Neural cell (in vitro differentiated cells): ENCODE measurements at regions not wholly inside any gene's neighbourhood (a gene's known extent, or its start where the extent isn't known, plus 50 kb on each side); places are given as distances from the start of the nearest gene placed in this dataset.

Experiments used
- H2AFZ ChIP-seq: fragments of 200-600, 300-800 bp; sonication (generic), shearing (Covaris generic); 2 replicates; pipeline ENCODE4 v1.6.0; 2014; ENCODE audit warnings: low read depth, mild to moderate bottlenecking, antibody characterized with exemption, low read length, moderate library complexity
- H3F3A ChIP-seq: fragments of 200-600 bp; shearing (Covaris generic); 2 replicates; pipeline ENCODE4 v1.6.1; 2016; ENCODE audit warnings: mild to moderate bottlenecking, moderate library complexity, mixed read lengths, antibody characterized with exemption, low read length; ENCODE audit not compliant: insufficient read depth, poor library complexity, severe bottlenecking
- H3K27ac ChIP-seq: fragments of 200-600, 300-800 bp; sonication (generic), shearing (Covaris generic); 2 replicates; pipeline ENCODE4 v1.5.1; 2014; ENCODE audit warnings: mild to moderate bottlenecking, low read length, moderate library complexity
- H3K27me3 ChIP-seq: fragments of 300-800, 200-600 bp; sonication (generic), shearing (Covaris generic); 2 replicates; pipeline ENCODE4 v1.6.0; 2014; ENCODE audit warnings: mild to moderate bottlenecking, low read depth, low read length, moderate library complexity; ENCODE audit not compliant: insufficient read depth
- H3K36me3 ChIP-seq: fragments of 300-800, 200-600 bp; sonication (generic), shearing (Covaris generic); 2 replicates; pipeline ENCODE4 v1.5.1; 2014; ENCODE audit warnings: mild to moderate bottlenecking, antibody characterized with exemption, low read length, moderate library complexity; ENCODE audit not compliant: insufficient read depth
- H3K4me2 ChIP-seq: fragments of 300-800, 200-600 bp; sonication (generic), shearing (Covaris generic); 2 replicates; pipeline ENCODE4 v1.6.0; 2014; ENCODE audit warnings: mild to moderate bottlenecking, low read length
- H3K4me3 ChIP-seq: fragments of 300-800, 200-600 bp; sonication (generic), shearing (Covaris generic); 2 replicates; pipeline ENCODE4 v1.5.1; 2014; ENCODE audit warnings: mild to moderate bottlenecking, low read length, moderate library complexity
- H3K79me2 ChIP-seq: fragments of 200-600 bp; shearing (Covaris generic); replicated peaks from 2 replicates; pipeline ENCODE4 v1.6.0; 2014; ENCODE audit warnings: mild to moderate bottlenecking, low read length, moderate library complexity; ENCODE audit not compliant: insufficient read depth
- H3K9ac ChIP-seq: fragments of 300-800, 200-600 bp; sonication (generic), shearing (Covaris generic); 2 replicates; pipeline ENCODE4 v1.6.1; 2016; ENCODE audit warnings: mild to moderate bottlenecking, low read length, mixed read lengths
- H3K9me2 ChIP-seq: fragments of 200-600 bp; shearing (Covaris generic); 2 replicates; pipeline ENCODE4 v1.6.1; 2016; ENCODE audit warnings: mild to moderate bottlenecking, low read length, mixed read lengths; ENCODE audit not compliant: insufficient read depth
- H3K9me3 ChIP-seq: fragments of 200-600, 300-800 bp; sonication (generic), shearing (Covaris generic); 2 replicates; pipeline ENCODE4 v1.6.1; 2016; ENCODE audit warnings: mild to moderate bottlenecking, mixed run types, low read length, moderate library complexity, mixed read lengths
- H4K20me1 ChIP-seq: fragments of 200-600 bp; shearing (Covaris generic); 2 replicates; pipeline ENCODE4 v1.6.1; 2016; ENCODE audit warnings: mild to moderate bottlenecking, mixed run types; ENCODE audit not compliant: insufficient read depth
- CTCF ChIP-seq: fragments of 450-650 bp; IDR thresholded peaks from 2 replicates; pipeline ENCODE4 v1.5.1; 2014; ENCODE audit warnings: antibody characterized with exemption, mild to moderate bottlenecking, moderate library complexity; ENCODE audit not compliant: poor library complexity, severe bottlenecking
- EP300 ChIP-seq: fragments of 450-650 bp; conservative IDR thresholded peaks from 2 replicates; pipeline ENCODE4 v1.6.1; 2014; ENCODE audit warnings: antibody characterized with exemption, mild to moderate bottlenecking, moderate library complexity; ENCODE audit not compliant: poor library complexity, severe bottlenecking
- EZH2 ChIP-seq: fragments of 200-600, 300-800 bp; shearing (Covaris generic), sonication (generic); IDR thresholded peaks from 2 replicates; pipeline ENCODE4 v1.6.1; 2014; ENCODE audit warnings: antibody characterized with exemption, low read length, borderline replicate concordance, mild to moderate bottlenecking; ENCODE audit not compliant: insufficient read depth, poor library complexity, severe bottlenecking
- MXI1 ChIP-seq: fragments of 450-650 bp; conservative IDR thresholded peaks from 2 replicates; pipeline ENCODE4 v1.6.1; 2014; ENCODE audit warnings: antibody characterized with exemption, mild to moderate bottlenecking; ENCODE audit not compliant: poor library complexity, severe bottlenecking
- POLR2AphosphoS5 ChIP-seq: IDR thresholded peaks from 2 replicates; pipeline ENCODE4 v1.6.1; 2012
- RAD21 ChIP-seq: fragments of 450-650 bp; conservative IDR thresholded peaks from 2 replicates; pipeline ENCODE4 v1.6.1; 2014; ENCODE audit warnings: antibody characterized with exemption, mild to moderate bottlenecking, moderate library complexity
- REST ChIP-seq: IDR thresholded peaks from 2 replicates; pipeline ENCODE4 v1.6.1; 2012; ENCODE audit warnings: borderline replicate concordance
- SMC3 ChIP-seq: fragments of 450-650 bp; conservative IDR thresholded peaks from 2 replicates; pipeline ENCODE4 v1.6.1; 2014; ENCODE audit warnings: antibody characterized with exemption, mild to moderate bottlenecking, moderate library complexity; ENCODE audit not compliant: poor library complexity
- TAF1 ChIP-seq: IDR thresholded peaks from 2 replicates; pipeline ENCODE4 v1.6.1; 2012; ENCODE audit warnings: low read depth

GRCh38 chr9:91038483-91039124 is 237.0 kb downstream of the SYK start:
- no peaks in the 10 kb centered on the region for H3K9me3 ChIP-seq
- no peak overlapping the region for H3K4me2 ChIP-seq
- H3K36me3 ChIP-seq = no peaks in the 10 kb centered on the region
- H3K9ac ChIP-seq = no peak overlapping the region
- H3K79me2 ChIP-seq = no peaks in the 10 kb centered on the region
- H3F3A ChIP-seq = no peaks in the 10 kb centered on the region
- no peaks in the 10 kb centered on the region for H3K27me3 ChIP-seq
- no peak overlapping the region for H3K4me3 ChIP-seq
- H3K9me2 ChIP-seq = no peaks in the 10 kb centered on the region
- H2AFZ ChIP-seq = no peak overlapping the region
- H4K20me1 ChIP-seq = no peaks in the 10 kb centered on the region
- TF ChIP-seq POLR2AphosphoS5 = no peak
- TF ChIP-seq RAD21 = no peak
- TF ChIP-seq SMC3 = no peak
- TF ChIP-seq MXI1 = no peak
- TF ChIP-seq CTCF = no peak
- no peak for TF ChIP-seq EP300
- no peak overlapping the region for H3K27ac ChIP-seq

GRCh38 chr9:91039125-91039834 is 237.7 kb downstream of the SYK start:
- Histone ChIP-seq H3F3A (no peaks in the 10 kb centered on the region), H3K9me2 (no peaks in the 10 kb centered on the region), H3K27me3 (no peaks in the 10 kb centered on the region), H3K4me3 (no peak overlapping the region), H3K4me2 (no peak overlapping the region), H3K79me2 (no peaks in the 10 kb centered on the region), H3K9me3 (no peaks in the 10 kb centered on the region), H4K20me1 (no peaks in the 10 kb centered on the region), H2AFZ (no peak overlapping the region), H3K27ac (no peak overlapping the region), H3K36me3 (no peaks in the 10 kb centered on the region), H3K9ac (no peak overlapping the region)
- TF ChIP-seq RAD21 (no peak), MXI1 (no peak), POLR2AphosphoS5 (no peak), CTCF (no peak)

- no peaks in the 10 kb centered on the region for H3K9me3 ChIP-seq
- H4K20me1 ChIP-seq = no peaks in the 10 kb centered on the region
- H3K79me2 ChIP-seq = no peaks in the 10 kb centered on the region
- no peaks in the 10 kb centered on the region for H3K9me2 ChIP-seq
- H3F3A ChIP-seq = no peaks in the 10 kb centered on the region
- H3K27me3 ChIP-seq = no peaks in the 10 kb centered on the region
- no peak overlapping the region for H2AFZ ChIP-seq
- H3K4me2 ChIP-seq = no peak overlapping the region
- no peak overlapping the region for H3K4me3 ChIP-seq
- no peaks in the 10 kb centered on the region for H3K36me3 ChIP-seq
- H3K27ac ChIP-seq = no peak overlapping the region
- TF ChIP-seq CTCF (no peak), SMC3 (no peak), RAD21 (no peak), REST (no peak), POLR2AphosphoS5 (no peak), EZH2 (no peak), MXI1 (no peak), TAF1 (no peak), EP300 (no peak)
- no peak overlapping the region for H3K9ac ChIP-seq
Measured at GRCh38 chr9:91039835-91040140, 238.2 kb downstream of the SYK start.
